HFF-Myc (cell line): ENCODE measurements at regions not wholly inside any gene's neighbourhood (a gene's known extent, or its start where the extent isn't known, plus 50 kb on each side); places are given as distances from the start of the nearest gene placed in this dataset.

Experiments
- DNase-seq: peaks from one replicate; pipeline ENCODE4 v3.0.0-alpha.2; 2011; ENCODE audit warnings: low read depth; ENCODE audit errors: extremely low read depth
- H3K4me3 ChIP-seq: replicated peaks from 2 replicates; pipeline ENCODE4 v1.5.1; 2011; ENCODE audit warnings: low read depth, mild to moderate bottlenecking, control low read depth, low read length
- TF ChIP-seq, protein P1 (sequence below): IDR thresholded peaks from 2 replicates; pipeline ENCODE4 v1.5.1; 2012; ENCODE audit warnings: mild to moderate bottlenecking, low read depth, low read length, control low read depth; ENCODE audit errors: missing control alignments

GRCh38 chr7:12851841-12852240 lies 164.4 kb downstream of the ARL4A start:
- H3K4me3 ChIP-seq: no peak overlapping the region
- no peak for DNase-seq
- TF ChIP-seq, protein P1, sequence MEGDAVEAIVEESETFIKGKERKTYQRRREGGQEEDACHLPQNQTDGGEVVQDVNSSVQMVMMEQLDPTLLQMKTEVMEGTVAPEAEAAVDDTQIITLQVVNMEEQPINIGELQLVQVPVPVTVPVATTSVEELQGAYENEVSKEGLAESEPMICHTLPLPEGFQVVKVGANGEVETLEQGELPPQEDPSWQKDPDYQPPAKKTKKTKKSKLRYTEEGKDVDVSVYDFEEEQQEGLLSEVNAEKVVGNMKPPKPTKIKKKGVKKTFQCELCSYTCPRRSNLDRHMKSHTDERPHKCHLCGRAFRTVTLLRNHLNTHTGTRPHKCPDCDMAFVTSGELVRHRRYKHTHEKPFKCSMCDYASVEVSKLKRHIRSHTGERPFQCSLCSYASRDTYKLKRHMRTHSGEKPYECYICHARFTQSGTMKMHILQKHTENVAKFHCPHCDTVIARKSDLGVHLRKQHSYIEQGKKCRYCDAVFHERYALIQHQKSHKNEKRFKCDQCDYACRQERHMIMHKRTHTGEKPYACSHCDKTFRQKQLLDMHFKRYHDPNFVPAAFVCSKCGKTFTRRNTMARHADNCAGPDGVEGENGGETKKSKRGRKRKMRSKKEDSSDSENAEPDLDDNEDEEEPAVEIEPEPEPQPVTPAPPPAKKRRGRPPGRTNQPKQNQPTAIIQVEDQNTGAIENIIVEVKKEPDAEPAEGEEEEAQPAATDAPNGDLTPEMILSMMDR: no peak

DNA sequence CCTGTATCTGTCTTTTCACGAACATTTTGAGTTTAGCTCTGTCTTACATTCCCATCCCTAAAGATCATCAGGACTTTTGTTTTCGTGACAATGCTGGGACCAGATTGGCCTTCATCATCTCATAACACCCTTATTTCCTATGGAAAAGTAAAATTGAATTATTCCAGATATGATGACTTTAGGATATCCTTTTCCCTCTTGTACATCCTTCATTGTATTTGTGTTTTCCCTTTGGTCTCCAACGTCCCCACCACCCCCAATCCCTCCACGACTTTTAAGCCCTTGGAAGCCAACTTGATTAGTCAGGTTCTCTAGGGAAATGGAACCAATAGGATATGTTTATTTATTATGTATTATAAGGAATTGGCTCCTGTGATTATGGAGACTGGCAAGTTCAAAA lies 167.6 kb downstream of the ARL4A start:
- no peak overlapping the region for H3K4me3 ChIP-seq
- DNase-seq: no peak
- TF ChIP-seq, protein P1: no peak

GRCh38 chr7:12859761-12860160 lies 172.3 kb downstream of the ARL4A start:
- no peak for DNase-seq
- TF ChIP-seq, protein P1: no peak
- H3K4me3 ChIP-seq: no peak overlapping the region

GRCh38 chr7:12861070-12861469 lies 173.6 kb downstream of the ARL4A start:
- H3K4me3 ChIP-seq: no peak overlapping the region
- no peak for DNase-seq
- TF ChIP-seq, protein P1: no peak

DNA sequence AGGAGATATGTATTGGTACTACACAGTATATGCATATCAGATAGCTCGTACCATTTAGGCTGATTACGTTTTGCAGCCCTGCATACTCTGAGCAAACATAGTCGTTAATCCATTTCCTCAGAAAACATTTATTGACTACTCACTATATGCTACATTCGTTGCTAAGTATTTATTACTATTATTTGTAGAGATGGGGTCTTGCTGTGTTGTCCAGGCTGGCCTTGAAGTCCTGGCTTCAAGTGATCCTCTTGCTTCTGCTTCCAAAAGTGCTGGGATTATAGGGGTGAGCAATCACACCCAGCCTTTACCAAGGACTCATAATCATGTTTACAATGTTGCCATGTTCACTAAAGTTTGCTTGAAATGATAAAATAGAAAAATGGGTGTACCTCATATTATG lies 174.7 kb downstream of the ARL4A start:
- DNase-seq: no peak
- no peak overlapping the region for H3K4me3 ChIP-seq
- TF ChIP-seq, protein P1: no peak

GRCh38 chr7:12864470-12865046 lies 177.1 kb downstream of the ARL4A start:
- TF ChIP-seq, protein P1: no peak
- DNase-seq: no peak
- no peak overlapping the region for H3K4me3 ChIP-seq

- DNase-seq: no peak
- TF ChIP-seq, protein P1: no peak
- H3K4me3 ChIP-seq: no peak overlapping the region
These were observed 178.2 kb downstream of the ARL4A start for GRCh38 chr7:12865593-12865992.
